Loucy (cell line): ENCODE measurements at regions not wholly inside any gene's neighbourhood (a gene's known extent, or its start where the extent isn't known, plus 50 kb on each side); places are given as distances from the start of the nearest gene placed in this dataset.

Source experiments
- EZH2phosphoT487 ChIP-seq: fragments of 200-600 bp; IDR thresholded peaks from 2 replicates; pipeline ENCODE4 v1.6.1; 2018; ENCODE audit warnings: antibody characterized with exemption, mild to moderate bottlenecking, moderate library complexity, borderline replicate concordance
- TF ChIP-seq, protein P1 (sequence below): fragments of 200-600 bp; sonication (generic); conservative IDR thresholded peaks from 2 replicates; pipeline ENCODE4 v1.5.1; 2014; ENCODE audit warnings: mild to moderate bottlenecking, antibody characterized with exemption, low read length

DNA sequence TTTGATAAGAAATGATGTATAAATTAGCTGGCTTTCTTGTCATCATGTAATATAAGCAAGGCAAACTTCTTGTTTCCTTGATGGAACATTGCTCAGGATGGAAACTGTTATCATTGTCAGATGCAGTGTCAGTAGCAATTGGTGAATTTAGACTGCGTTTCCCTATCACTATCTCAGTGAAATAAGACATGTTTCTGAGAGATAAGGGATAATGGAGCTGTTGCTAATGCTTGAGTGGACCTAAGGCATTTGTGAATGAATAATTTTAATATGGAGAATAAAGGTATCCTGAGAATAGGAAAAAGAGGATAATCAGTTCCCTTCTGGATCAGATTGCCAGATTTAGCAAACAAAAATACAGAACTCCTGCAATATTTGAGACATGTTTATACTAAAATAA, 160.9 kb downstream of the HLX start:
- TF ChIP-seq, protein P1, sequence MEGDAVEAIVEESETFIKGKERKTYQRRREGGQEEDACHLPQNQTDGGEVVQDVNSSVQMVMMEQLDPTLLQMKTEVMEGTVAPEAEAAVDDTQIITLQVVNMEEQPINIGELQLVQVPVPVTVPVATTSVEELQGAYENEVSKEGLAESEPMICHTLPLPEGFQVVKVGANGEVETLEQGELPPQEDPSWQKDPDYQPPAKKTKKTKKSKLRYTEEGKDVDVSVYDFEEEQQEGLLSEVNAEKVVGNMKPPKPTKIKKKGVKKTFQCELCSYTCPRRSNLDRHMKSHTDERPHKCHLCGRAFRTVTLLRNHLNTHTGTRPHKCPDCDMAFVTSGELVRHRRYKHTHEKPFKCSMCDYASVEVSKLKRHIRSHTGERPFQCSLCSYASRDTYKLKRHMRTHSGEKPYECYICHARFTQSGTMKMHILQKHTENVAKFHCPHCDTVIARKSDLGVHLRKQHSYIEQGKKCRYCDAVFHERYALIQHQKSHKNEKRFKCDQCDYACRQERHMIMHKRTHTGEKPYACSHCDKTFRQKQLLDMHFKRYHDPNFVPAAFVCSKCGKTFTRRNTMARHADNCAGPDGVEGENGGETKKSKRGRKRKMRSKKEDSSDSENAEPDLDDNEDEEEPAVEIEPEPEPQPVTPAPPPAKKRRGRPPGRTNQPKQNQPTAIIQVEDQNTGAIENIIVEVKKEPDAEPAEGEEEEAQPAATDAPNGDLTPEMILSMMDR, result no peak
- no peak for TF ChIP-seq EZH2phosphoT487
